Uterus (tissue), 2 donors: ENCODE measurements at regions not wholly inside any gene's neighbourhood (a gene's known extent, or its start where the extent isn't known, plus 50 kb on each side); places are given as distances from the start of the nearest gene placed in this dataset.

ENCODE experiments used
- CTCF ChIP-seq, 4 experiments: fragments of 200-600 bp in 2 of 4; fragments of 450-650 bp in 2 of 4; sonication (generic) in 2 of 4; IDR thresholded peaks; one replicate each; pipeline ENCODE4 v1.5.1; 2016 to 2019; ENCODE audit warnings: antibody characterized with exemption in 4 of 4, mild to moderate bottlenecking in 2 of 4, moderate library complexity in 1 of 4
- POLR2A ChIP-seq, 2 donors: fragments of 450-650 bp; IDR thresholded peaks; one replicate each; pipeline ENCODE4 v1.6.1; 2016; ENCODE audit warnings: antibody characterized with exemption in 2 of 2, mild to moderate bottlenecking in 1 of 2, moderate library complexity in 1 of 2

GRCh38 chr14:51328064-51328771 lies 88.2 kb downstream of the TMX1 start:
- no peak for TF ChIP-seq CTCF (IDR thresholded peaks at IDR 0.05)
- TF ChIP-seq POLR2A (IDR thresholded peaks at IDR 0.05) = no peak
